ENCODE measurements at regions not wholly inside any gene's neighbourhood (a gene's known extent, or its start where the extent isn't known, plus 50 kb on each side); places are given as distances from the start of the nearest gene placed in this dataset.
"Not testable (repeated sequence)": the region's sequence is repeated elsewhere in the genome, so short reads cannot be mapped to it uniquely, and the experiment has no call there.

DNA sequence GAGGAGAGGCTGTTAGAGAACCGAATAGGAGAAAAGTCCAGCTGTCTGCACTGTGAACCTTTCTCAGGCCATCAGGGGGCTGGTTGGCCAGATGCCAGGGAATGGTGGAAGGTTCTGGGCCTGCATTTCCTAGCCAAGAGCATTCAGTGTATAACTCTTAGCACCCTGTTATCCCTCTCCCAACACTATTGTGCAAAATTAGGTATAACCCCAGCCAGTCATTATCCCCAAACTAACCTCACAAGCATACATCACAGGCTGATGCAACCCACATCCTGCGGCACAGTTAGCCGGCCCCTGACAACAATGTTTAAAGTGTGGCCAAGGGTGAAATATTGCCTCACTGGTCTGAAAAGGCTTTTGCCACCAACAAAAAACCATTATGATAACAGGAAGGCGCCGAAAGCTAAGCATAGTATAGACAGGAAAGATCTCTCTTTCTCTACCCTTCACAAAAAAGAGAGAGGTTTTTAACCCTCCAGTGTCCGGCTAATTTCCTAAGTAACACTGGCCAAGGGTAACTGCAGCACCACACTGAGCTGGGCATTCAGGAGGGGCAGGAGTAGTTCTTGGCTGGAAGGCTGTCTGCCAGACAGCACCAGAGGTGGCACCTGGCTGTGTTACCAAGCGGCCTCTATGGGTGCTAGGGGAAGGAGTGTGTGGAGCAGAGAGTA, 77.3 kb upstream of the BCAR3 start:
- DNase-seq (peak; percentile 55 to 62), ATAC-seq (peak; percentile 80 to 89 (median 85))
- H3K27me3 Mint-ChIP-seq (ENCODE audit: low read depth in 2 of 2) = peaks cover 0 to 5% of the 10 kb centered on the region in 2 donors
- TF ChIP-seq CTCF (IDR thresholded peaks at IDR 0.05) = no peak
- H3K4me3 Mint-ChIP-seq = peak overlapping the region; percentile 80
- intact Hi-C loops (cut with micrococcal nuclease) = loop anchor here (1.0 to 10.0 kb wide), 4 partner anchors 8 to 656 kb away; partner anchors contain the start of gene ABCD3
- H3K9me3 Mint-ChIP-seq = no peaks in the 10 kb centered on the region
- Histone ChIP-seq H3K27ac (ENCODE audit: low read length) (peak overlapping the region; percentile 83), H3K4me1 (ENCODE audit: control insufficient read depth, insufficient read depth, low read length) (peaks cover 59% of the 10 kb centered on the region), H3K9me3 (ENCODE audit: control insufficient read depth, insufficient read depth, low read length) (no peaks in the 10 kb centered on the region), H3K27me3 (ENCODE audit: control insufficient read depth, insufficient read depth, low read length) (no peaks in the 10 kb centered on the region), H3K4me3 (ENCODE audit: low read length) (no peak overlapping the region), H3K36me3 (ENCODE audit: control insufficient read depth, insufficient read depth, low read length) (no peaks in the 10 kb centered on the region)
- H3K27ac Mint-ChIP-seq = peak overlapping the region; percentile 93 to 97
- WGBS (ENCODE audit: insufficient coverage) = 36% methylated on average over 5 of the region's 7 CpGs
- peaks cover 65 to 71% of the 10 kb centered on the region in 2 donors for H3K4me1 Mint-ChIP-seq
- no peaks in the 10 kb centered on the region for H3K36me3 Mint-ChIP-seq

- no peak for TF ChIP-seq CTCF (IDR thresholded peaks at IDR 0.05)
- no peaks in the 10 kb centered on the region for H3K36me3 ChIP-seq (ENCODE audit: control insufficient read depth, insufficient read depth, low read length)
- no peaks in the 10 kb centered on the region for H3K36me3 Mint-ChIP-seq
- ATAC-seq (no peak), DNase-seq (no peak)
- H3K4me3 ChIP-seq (ENCODE audit: low read length) = no peak overlapping the region
- no peaks in the 10 kb centered on the region for H3K9me3 Mint-ChIP-seq
- 94% methylated on average over 8 of the region's 8 CpGs for WGBS (ENCODE audit: insufficient coverage)
- H3K9me3 ChIP-seq (ENCODE audit: control insufficient read depth, insufficient read depth, low read length) = no peaks in the 10 kb centered on the region
- H3K4me3 Mint-ChIP-seq = peak overlapping the region; percentile 53
- intact Hi-C loops (cut with micrococcal nuclease) = loop anchor here (2.0 to 10.0 kb wide), 3 partner anchors 55 to 657 kb away; partner anchors contain the start of gene ABCD3
- H3K27ac ChIP-seq (ENCODE audit: low read length) = no peak overlapping the region
- peaks cover 57% of the 10 kb centered on the region for H3K4me1 ChIP-seq (ENCODE audit: control insufficient read depth, insufficient read depth, low read length)
- peaks cover 0 to 3% of the 10 kb centered on the region in 2 donors for H3K27me3 Mint-ChIP-seq (ENCODE audit: low read depth in 2 of 2)
- H3K27me3 ChIP-seq (ENCODE audit: control insufficient read depth, insufficient read depth, low read length) = no peaks in the 10 kb centered on the region
- H3K27ac Mint-ChIP-seq = peak overlapping the region; percentile 93 to 97
- peaks cover 70 to 76% of the 10 kb centered on the region in 2 donors for H3K4me1 Mint-ChIP-seq
Measured at GRCh38 chr1:93757256-93758036, 75.8 kb upstream of the BCAR3 start.

GRCh38 chr1:93756657-93757056, 75.0 kb upstream of the BCAR3 start:
- TF ChIP-seq CTCF (IDR thresholded peaks at IDR 0.05) = no peak
- no peak overlapping the region for H3K4me3 ChIP-seq (ENCODE audit: low read length)
- H3K27me3 ChIP-seq (ENCODE audit: control insufficient read depth, insufficient read depth, low read length) = no peaks in the 10 kb centered on the region
- no peak for ATAC-seq
- Mint-ChIP-seq H3K27me3 (ENCODE audit: low read depth in 2 of 2) (no peaks in the 10 kb centered on the region), H3K36me3 (no peaks in the 10 kb centered on the region), H3K4me3 (no peak overlapping the region), H3K27ac (no peak overlapping the region), H3K9me3 (no peaks in the 10 kb centered on the region), H3K4me1 (peaks cover 70 to 76% of the 10 kb centered on the region in 2 donors)
- H3K9me3 ChIP-seq (ENCODE audit: control insufficient read depth, insufficient read depth, low read length) = no peaks in the 10 kb centered on the region
- H3K36me3 ChIP-seq (ENCODE audit: control insufficient read depth, insufficient read depth, low read length) = no peaks in the 10 kb centered on the region
- no peak for DNase-seq
- peaks cover 58% of the 10 kb centered on the region for H3K4me1 ChIP-seq (ENCODE audit: control insufficient read depth, insufficient read depth, low read length)
- H3K27ac ChIP-seq (ENCODE audit: low read length) = no peak overlapping the region
- intact Hi-C loops (cut with micrococcal nuclease) = loop anchor here (5.0 to 10.0 kb wide), 2 partner anchors 56 to 658 kb away; partner anchors contain the start of gene ABCD3

DNA sequence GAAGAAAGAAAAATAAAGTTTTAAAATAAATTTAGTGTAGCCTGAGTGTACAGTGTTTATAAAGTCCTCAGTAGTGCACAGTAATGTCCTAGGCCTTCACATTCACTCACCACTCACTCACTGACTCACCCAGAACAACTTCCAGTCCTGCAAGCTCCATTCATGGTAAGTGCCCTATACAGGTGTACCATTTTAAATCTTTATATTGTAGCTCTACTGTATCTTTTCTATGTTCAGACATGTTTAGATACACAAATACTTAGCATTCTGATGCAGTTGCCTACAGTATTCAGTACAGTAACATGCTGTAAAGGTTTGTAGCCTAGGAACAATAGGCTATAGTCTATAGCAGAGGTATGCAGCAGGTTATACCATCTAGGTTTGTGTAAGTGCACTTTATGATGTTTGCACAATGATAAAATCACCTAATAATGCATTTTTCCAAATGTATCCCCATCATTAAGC, 73.6 kb upstream of the BCAR3 start:
- not testable (repeated sequence) for H3K27ac Mint-ChIP-seq

More for the DNA sequence above, 73.6 kb upstream of the BCAR3 start:
- not testable (repeated sequence) for H3K36me3 Mint-ChIP-seq; ATAC-seq; H3K9me3 ChIP-seq (ENCODE audit: control insufficient read depth, insufficient read depth, low read length); H3K27me3 Mint-ChIP-seq (ENCODE audit: low read depth in 2 of 2); H3K4me3 ChIP-seq (ENCODE audit: low read length); H3K27ac ChIP-seq (ENCODE audit: low read length); H3K36me3 ChIP-seq (ENCODE audit: control insufficient read depth, insufficient read depth, low read length); H3K27me3 ChIP-seq (ENCODE audit: control insufficient read depth, insufficient read depth, low read length); H3K4me3 Mint-ChIP-seq; H3K9me3 Mint-ChIP-seq; DNase-seq
- intact Hi-C loops (cut with micrococcal nuclease) = loop anchor here (5.0 to 10.0 kb wide), 2 partner anchors 57 to 660 kb away; partner anchors contain the start of gene ABCD3
- H3K4me1 Mint-ChIP-seq = peaks cover 72 to 76% of the 10 kb centered on the region in 2 donors
- peaks cover 60% of the 10 kb centered on the region for H3K4me1 ChIP-seq (ENCODE audit: control insufficient read depth, insufficient read depth, low read length)

Data from natural killer cell (primary cell).